WTC11 (cell line): ENCODE measurements at regions not wholly inside any gene's neighbourhood (a gene's known extent, or its start where the extent isn't known, plus 50 kb on each side); places are given as distances from the start of the nearest gene placed in this dataset.

Source experiments
- CREB1 ChIP-seq: sonication (generic); formaldehyde crosslinking; IDR thresholded peaks from 2 replicates; pipeline ENCODE4 v1.8.0; 2023; ENCODE audit warnings: mild to moderate bottlenecking, missing genetic modification reagents
- CTCF ChIP-seq: fragments of 200-600 bp; IDR thresholded peaks from 2 replicates; pipeline ENCODE4 v1.8.0; 2022; ENCODE audit warnings: antibody characterized with exemption
- ESRRA ChIP-seq: sonication (generic); formaldehyde crosslinking; IDR thresholded peaks from 2 replicates; pipeline ENCODE4 v1.8.1; 2022; ENCODE audit warnings: mild to moderate bottlenecking, missing genetic modification reagents, borderline replicate concordance
- HMGXB4 ChIP-seq: sonication (generic); formaldehyde crosslinking; IDR thresholded peaks from 2 replicates; pipeline ENCODE4 v1.8.1; 2023; ENCODE audit warnings: mild to moderate bottlenecking, moderate library complexity, missing genetic modification reagents
- MAX ChIP-seq: sonication (generic); formaldehyde crosslinking; IDR thresholded peaks from 2 replicates; pipeline ENCODE4 v1.8.0; 2022; ENCODE audit warnings: mild to moderate bottlenecking, missing genetic modification reagents
- MXD4 ChIP-seq: fragments of 250-450 bp; sonication (Bioruptor Pico); IDR thresholded peaks from 2 replicates; pipeline ENCODE4 v1.8.0; 2021; ENCODE audit warnings: mild to moderate bottlenecking, moderate library complexity, borderline replicate concordance
- RELA ChIP-seq: sonication (generic); formaldehyde crosslinking; IDR thresholded peaks from 2 replicates; pipeline ENCODE4 v1.8.1; 2022; ENCODE audit warnings: missing genetic modification reagents, mild to moderate bottlenecking, borderline replicate concordance
- SP1 ChIP-seq: sonication (generic); formaldehyde crosslinking; conservative IDR thresholded peaks from 2 replicates; pipeline ENCODE4 v1.8.1; 2022; ENCODE audit warnings: missing genetic modification reagents
- ZNF281 ChIP-seq: sonication (generic); formaldehyde crosslinking; IDR thresholded peaks from 2 replicates; pipeline ENCODE4 v1.8.0; 2023; ENCODE audit warnings: mild to moderate bottlenecking, missing genetic modification reagents

- no peak for TF ChIP-seq CTCF
- no peak for TF ChIP-seq CREB1
- no peak for TF ChIP-seq HMGXB4 (CRISPR knock-in tag)
- TF ChIP-seq RELA (CRISPR knock-in tag), result no peak
- TF ChIP-seq ESRRA (CRISPR knock-in tag), result no peak
- TF ChIP-seq MXD4, result no peak
- TF ChIP-seq MAX (CRISPR knock-in tag), result no peak
- TF ChIP-seq SP1 (CRISPR knock-in tag), result no peak
- no peak for TF ChIP-seq ZNF281 (CRISPR knock-in tag)
Measured at GRCh38 chr5:39811381-39811780, 386.6 kb upstream of the DAB2 start.
